SK-N-SH (cell line): ENCODE measurements at regions not wholly inside any gene's neighbourhood (a gene's known extent, or its start where the extent isn't known, plus 50 kb on each side); places are given as distances from the start of the nearest gene placed in this dataset.

Experiments used
- FOSL2 ChIP-seq: IDR thresholded peaks from 2 replicates; pipeline ENCODE4 v1.4.0; 2012; ENCODE audit warnings: low read depth, mild to moderate bottlenecking, moderate library complexity, borderline replicate concordance
- NRF1 ChIP-seq: IDR thresholded peaks from 2 replicates; pipeline ENCODE4 v1.6.1; 2012; ENCODE audit warnings: low read depth, mild to moderate bottlenecking, low read length
- POLR2AphosphoS5 ChIP-seq: IDR thresholded peaks from 2 replicates; pipeline ENCODE4 v1.6.1; 2012; ENCODE audit warnings: low read depth, low read length
- RCOR1 ChIP-seq: fragments of 150-350 bp; IDR thresholded peaks from 2 replicates; pipeline ENCODE4 v1.6.1; 2017; ENCODE audit warnings: antibody characterized with exemption, low read length
- SIN3A ChIP-seq: IDR thresholded peaks from 2 replicates; pipeline ENCODE4 v1.6.1; 2012; ENCODE audit warnings: low read depth, mild to moderate bottlenecking, low read length, moderate library complexity, borderline replicate concordance
- TAF1 ChIP-seq: IDR thresholded peaks from 2 replicates; pipeline ENCODE4 v1.6.1; 2012; ENCODE audit warnings: low read depth, mild to moderate bottlenecking, low read length, moderate library complexity, borderline replicate concordance
- YY1 ChIP-seq: IDR thresholded peaks from 2 replicates; pipeline ENCODE4 v1.4.0; 2012; ENCODE audit warnings: low read depth, mild to moderate bottlenecking
- TF ChIP-seq, protein P1 (sequence below): fragments of 200-600 bp; sonication (generic); IDR thresholded peaks from 2 replicates; pipeline ENCODE4 v1.6.1; 2017; ENCODE audit warnings: antibody characterized with exemption, mild to moderate bottlenecking, moderate library complexity
- TF ChIP-seq, protein P2 (sequence below): IDR thresholded peaks from 2 replicates; pipeline ENCODE4; 2012

- TF ChIP-seq, protein P1, sequence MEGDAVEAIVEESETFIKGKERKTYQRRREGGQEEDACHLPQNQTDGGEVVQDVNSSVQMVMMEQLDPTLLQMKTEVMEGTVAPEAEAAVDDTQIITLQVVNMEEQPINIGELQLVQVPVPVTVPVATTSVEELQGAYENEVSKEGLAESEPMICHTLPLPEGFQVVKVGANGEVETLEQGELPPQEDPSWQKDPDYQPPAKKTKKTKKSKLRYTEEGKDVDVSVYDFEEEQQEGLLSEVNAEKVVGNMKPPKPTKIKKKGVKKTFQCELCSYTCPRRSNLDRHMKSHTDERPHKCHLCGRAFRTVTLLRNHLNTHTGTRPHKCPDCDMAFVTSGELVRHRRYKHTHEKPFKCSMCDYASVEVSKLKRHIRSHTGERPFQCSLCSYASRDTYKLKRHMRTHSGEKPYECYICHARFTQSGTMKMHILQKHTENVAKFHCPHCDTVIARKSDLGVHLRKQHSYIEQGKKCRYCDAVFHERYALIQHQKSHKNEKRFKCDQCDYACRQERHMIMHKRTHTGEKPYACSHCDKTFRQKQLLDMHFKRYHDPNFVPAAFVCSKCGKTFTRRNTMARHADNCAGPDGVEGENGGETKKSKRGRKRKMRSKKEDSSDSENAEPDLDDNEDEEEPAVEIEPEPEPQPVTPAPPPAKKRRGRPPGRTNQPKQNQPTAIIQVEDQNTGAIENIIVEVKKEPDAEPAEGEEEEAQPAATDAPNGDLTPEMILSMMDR = no peak
- TF ChIP-seq RCOR1 = no peak
- no peak for TF ChIP-seq TAF1
- TF ChIP-seq, protein P2, sequence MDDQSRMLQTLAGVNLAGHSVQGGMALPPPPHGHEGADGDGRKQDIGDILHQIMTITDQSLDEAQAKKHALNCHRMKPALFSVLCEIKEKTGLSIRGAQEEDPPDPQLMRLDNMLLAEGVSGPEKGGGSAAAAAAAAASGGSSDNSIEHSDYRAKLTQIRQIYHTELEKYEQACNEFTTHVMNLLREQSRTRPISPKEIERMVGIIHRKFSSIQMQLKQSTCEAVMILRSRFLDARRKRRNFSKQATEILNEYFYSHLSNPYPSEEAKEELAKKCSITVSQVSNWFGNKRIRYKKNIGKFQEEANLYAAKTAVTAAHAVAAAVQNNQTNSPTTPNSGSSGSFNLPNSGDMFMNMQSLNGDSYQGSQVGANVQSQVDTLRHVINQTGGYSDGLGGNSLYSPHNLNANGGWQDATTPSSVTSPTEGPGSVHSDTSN = no peak
- TF ChIP-seq POLR2AphosphoS5 = no peak
- no peak for TF ChIP-seq YY1
- TF ChIP-seq NRF1 = no peak
- no peak for TF ChIP-seq FOSL2
- TF ChIP-seq SIN3A = no peak
Measured at GRCh38 chr12:19647806-19648556, 208.7 kb downstream of the AEBP2 start.
